AG09309 (cell line): ENCODE measurements at regions not wholly inside any gene's neighbourhood (a gene's known extent, or its start where the extent isn't known, plus 50 kb on each side); places are given as distances from the start of the nearest gene placed in this dataset.
A peak's percentile ranks its signal among the peaks of the same experiment; 100 is the strongest.

Experiments used
- DNase-seq: peaks from one replicate; pipeline ENCODE4 v3.0.0-alpha.2; 2010; ENCODE audit warnings: low read depth
- H3K4me3 ChIP-seq: 2 replicates; pipeline ENCODE4 v1.5.1; 2011; ENCODE audit warnings: mild to moderate bottlenecking, low read depth, low read length, moderate library complexity; ENCODE audit not compliant: control insufficient read depth
- CTCF ChIP-seq: IDR thresholded peaks from 2 replicates; pipeline ENCODE4 v1.5.1; 2011; ENCODE audit warnings: mild to moderate bottlenecking, low read depth, low read length, inconsistent platforms; ENCODE audit not compliant: insufficient read depth, control insufficient read depth; ENCODE audit errors: missing control alignments

GRCh38 chr17:77364941-77365583 is 224.3 kb downstream of the SEC14L1 start:
- no peak for TF ChIP-seq CTCF
- H3K4me3 ChIP-seq: no peak overlapping the region
- DNase-seq: no peak

GRCh38 chr17:77365584-77366186 is 224.9 kb downstream of the SEC14L1 start:
- no peak for DNase-seq
- TF ChIP-seq CTCF: no peak
- no peak overlapping the region for H3K4me3 ChIP-seq

- H3K4me3 ChIP-seq: no peak overlapping the region
- TF ChIP-seq CTCF: no peak
- DNase-seq: no peak
Measured at GRCh38 chr17:77366206-77366557, 225.4 kb downstream of the SEC14L1 start.

GRCh38 chr17:77366558-77367245 is 225.9 kb downstream of the SEC14L1 start:
- DNase-seq: no peak
- H3K4me3 ChIP-seq: no peak overlapping the region
- peak; percentile 23 for TF ChIP-seq CTCF

DNA sequence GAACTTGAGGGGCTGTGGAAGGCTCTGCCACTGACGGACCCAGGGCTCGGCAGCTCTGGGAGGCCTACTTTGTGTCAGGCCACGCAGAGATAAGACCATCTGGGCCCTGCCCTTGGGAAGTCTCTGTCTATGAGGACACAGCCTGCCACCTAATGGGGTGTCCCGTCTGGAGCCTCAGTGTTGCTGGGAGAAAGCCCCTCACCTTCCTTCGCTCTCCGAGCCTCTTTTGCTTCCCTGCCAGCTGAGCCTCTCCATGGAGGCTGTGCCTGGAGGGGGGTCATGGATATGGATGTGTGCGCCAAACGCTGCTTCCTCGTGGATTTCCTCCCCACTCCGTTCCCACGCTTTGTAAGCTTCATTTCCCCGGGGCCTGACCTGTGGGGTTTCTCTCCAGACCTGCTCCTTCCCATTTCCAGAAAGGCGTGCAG is 228.8 kb downstream of the SEC14L1 start:
- H3K4me3 ChIP-seq: no peak overlapping the region
- TF ChIP-seq CTCF: no peak
- no peak for DNase-seq

DNA sequence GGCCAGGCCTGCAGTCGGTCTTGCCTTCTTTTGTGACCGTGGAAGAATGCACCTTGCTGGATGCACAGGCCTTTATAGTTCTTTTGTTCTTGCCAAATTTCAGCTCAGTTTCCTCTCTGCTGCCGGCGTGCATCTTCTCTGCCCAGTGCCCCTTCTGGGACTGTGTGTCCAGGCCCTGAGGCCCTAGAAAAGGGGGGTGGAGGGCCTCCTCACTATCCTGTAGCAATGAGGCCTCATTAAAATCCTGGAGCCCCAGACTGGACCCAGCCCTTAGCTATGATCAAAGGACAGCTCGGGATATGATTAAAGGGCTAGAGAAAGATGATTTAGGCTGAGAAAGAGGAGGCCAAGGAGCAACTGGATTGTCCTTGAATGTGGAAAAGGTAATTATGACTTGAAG is 229.8 kb downstream of the SEC14L1 start:
- TF ChIP-seq CTCF: no peak
- DNase-seq: no peak

More for the DNA sequence above, 229.8 kb downstream of the SEC14L1 start:
- no peak overlapping the region for H3K4me3 ChIP-seq
